Mesothelial cell of epicardium (in vitro differentiated cells): ENCODE measurements at regions not wholly inside any gene's neighbourhood (a gene's known extent, or its start where the extent isn't known, plus 50 kb on each side); places are given as distances from the start of the nearest gene placed in this dataset.

Experiments used
- DNase-seq, 2 experiments: peaks; one replicate each; pipeline ENCODE4 v3.0.0; 2021; ENCODE audit warnings: low spot score in 2 of 2; ENCODE audit not compliant: unreplicated experiment in 2 of 2
- H3K27ac Mint-ChIP-seq: 2 replicates; pipeline ENCODE4 v1.8.0; 2021; ENCODE audit warnings: mixed read lengths
- H3K27me3 Mint-ChIP-seq: 2 replicates; pipeline ENCODE4 v1.8.0; 2021; ENCODE audit warnings: low read depth, mixed read lengths
- H3K36me3 Mint-ChIP-seq: 2 replicates; pipeline ENCODE4 v1.8.0; 2021; ENCODE audit warnings: mixed read lengths
- H3K4me1 Mint-ChIP-seq: 2 replicates; pipeline ENCODE4 v1.8.0; 2021; ENCODE audit warnings: mixed read lengths
- H3K4me3 Mint-ChIP-seq: 2 replicates; pipeline ENCODE4 v1.8.0; 2021; ENCODE audit warnings: mild to moderate bottlenecking, moderate library complexity, mixed read lengths
- H3K9me3 Mint-ChIP-seq: 2 replicates; pipeline ENCODE4 v1.8.0; 2021; ENCODE audit warnings: mixed read lengths
- CTCF ChIP-seq: fragments of 200-600 bp; sonication (generic); IDR thresholded peaks from one replicate; pipeline ENCODE4 v1.5.0; 2021; ENCODE audit warnings: antibody characterized with exemption; ENCODE audit not compliant: unreplicated experiment

- Mint-ChIP-seq H3K36me3 (peaks cover 3% of the 10 kb centered on the region), H3K27ac (no peak overlapping the region), H3K4me1 (peaks cover 8% of the 10 kb centered on the region), H3K9me3 (peaks cover 13% of the 10 kb centered on the region), H3K4me3 (no peak overlapping the region), H3K27me3 (no peaks in the 10 kb centered on the region)
- TF ChIP-seq CTCF: no peak
- DNase-seq: no peak
Measured at GRCh38 chr15:25950014-25950413, 86.9 kb upstream of the ATP10A start.

DNA sequence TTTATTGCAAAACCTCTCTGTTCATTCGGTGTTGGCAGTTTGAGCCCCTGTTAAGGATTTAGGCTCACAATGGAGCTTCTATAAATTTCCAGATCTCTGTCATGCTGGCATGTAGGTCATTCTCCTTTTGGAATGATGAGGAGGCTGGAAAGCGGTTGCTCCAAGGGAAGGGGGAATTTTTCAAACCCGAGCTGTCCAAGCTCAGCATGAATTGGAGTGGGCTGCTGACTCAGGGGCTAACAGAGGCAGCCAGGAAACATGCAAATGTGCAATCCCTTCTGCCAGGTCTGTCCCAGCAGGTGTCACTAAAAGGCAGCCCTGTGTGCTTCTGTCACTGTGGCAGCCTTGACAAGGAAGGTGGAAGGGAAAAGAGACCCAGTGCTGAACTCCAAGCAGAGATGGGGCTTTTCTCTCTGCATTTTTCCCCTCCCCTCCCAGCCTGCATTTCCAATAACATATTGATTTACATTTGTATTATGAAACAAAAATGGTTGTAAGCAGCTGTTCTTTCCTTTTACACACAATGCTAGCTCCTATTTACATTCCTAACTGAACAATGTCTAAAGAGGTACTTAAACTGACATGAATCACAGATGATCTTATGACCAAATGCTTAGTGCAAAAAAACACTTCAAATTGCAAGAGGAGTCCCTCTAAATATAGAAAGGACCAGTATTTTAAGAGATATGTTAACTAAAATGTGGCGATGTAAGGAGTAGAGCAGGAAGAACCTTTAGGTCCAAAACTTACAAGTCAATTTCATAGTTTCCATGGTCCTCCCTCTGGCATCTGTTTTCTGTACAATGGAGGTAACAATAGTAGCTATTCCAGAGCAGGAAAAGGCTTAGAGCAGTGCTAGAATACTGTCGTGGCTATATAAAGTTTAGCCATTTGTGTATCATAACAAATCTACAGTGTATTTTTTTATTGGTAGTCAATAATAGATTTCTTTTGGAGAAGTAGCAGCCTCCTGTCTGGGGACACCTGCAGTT lies 84.5 kb upstream of the ATP10A start:
- Mint-ChIP-seq H3K4me3 (no peak overlapping the region), H3K4me1 (peaks cover 9% of the 10 kb centered on the region), H3K27ac (no peak overlapping the region), H3K9me3 (peaks cover 4% of the 10 kb centered on the region), H3K36me3 (no peaks in the 10 kb centered on the region), H3K27me3 (no peaks in the 10 kb centered on the region)
- TF ChIP-seq CTCF: no peak
- DNase-seq: no peak

- H3K9me3 Mint-ChIP-seq: no peaks in the 10 kb centered on the region
- no peaks in the 10 kb centered on the region for H3K36me3 Mint-ChIP-seq
- H3K4me1 Mint-ChIP-seq: peaks cover 17% of the 10 kb centered on the region
- TF ChIP-seq CTCF: no peak
- no peaks in the 10 kb centered on the region for H3K27me3 Mint-ChIP-seq
- no peak overlapping the region for H3K4me3 Mint-ChIP-seq
- no peak overlapping the region for H3K27ac Mint-ChIP-seq
- DNase-seq: no peak
Measured at GRCh38 chr15:25946241-25946805, 83.2 kb upstream of the ATP10A start.

DNA sequence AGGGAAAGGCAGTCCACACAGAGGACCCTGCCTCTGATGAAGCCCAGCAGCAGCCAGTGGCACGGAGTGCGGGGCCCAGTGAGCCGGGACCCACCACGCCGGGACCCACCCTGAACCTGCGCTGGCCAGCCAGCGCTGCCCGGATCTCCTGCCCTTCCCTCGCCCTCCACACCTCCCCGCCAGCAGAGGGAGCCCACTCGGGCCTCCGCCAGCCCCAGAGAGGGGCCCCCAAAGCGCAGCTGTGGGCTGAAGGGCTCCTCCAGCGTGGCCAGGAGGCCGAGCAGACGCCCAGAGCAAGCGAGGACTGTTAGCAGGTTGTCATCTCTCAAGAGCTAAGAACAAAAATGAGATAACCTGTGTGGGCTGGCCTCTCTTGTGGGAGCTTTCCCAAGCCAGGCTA lies 81.3 kb upstream of the ATP10A start:
- no peak for DNase-seq
- H3K4me1 Mint-ChIP-seq: peaks cover 17% of the 10 kb centered on the region
- no peak for TF ChIP-seq CTCF
- no peak overlapping the region for H3K4me3 Mint-ChIP-seq
- no peaks in the 10 kb centered on the region for H3K9me3 Mint-ChIP-seq
- no peak overlapping the region for H3K27ac Mint-ChIP-seq
- H3K36me3 Mint-ChIP-seq: no peaks in the 10 kb centered on the region
- no peaks in the 10 kb centered on the region for H3K27me3 Mint-ChIP-seq

GRCh38 chr15:25943831-25944230 lies 80.7 kb upstream of the ATP10A start:
- Mint-ChIP-seq H3K4me3 (no peak overlapping the region), H3K9me3 (no peaks in the 10 kb centered on the region), H3K27me3 (no peaks in the 10 kb centered on the region), H3K36me3 (no peaks in the 10 kb centered on the region), H3K27ac (no peak overlapping the region), H3K4me1 (peaks cover 17% of the 10 kb centered on the region)
- TF ChIP-seq CTCF: no peak
- DNase-seq: no peak
